ELF-1 (cell line): ENCODE measurements at regions not wholly inside any gene's neighbourhood (a gene's known extent, or its start where the extent isn't known, plus 50 kb on each side); places are given as distances from the start of the nearest gene placed in this dataset.
"Not testable (repeated sequence)": the region's sequence is repeated elsewhere in the genome, so short reads cannot be mapped to it uniquely, and the experiment has no call there.

Experiments used
- DNase-seq: peaks from one replicate; pipeline ENCODE4 v3.0.0-alpha.2; 2016; ENCODE audit warnings: low read depth, low spot score

DNA sequence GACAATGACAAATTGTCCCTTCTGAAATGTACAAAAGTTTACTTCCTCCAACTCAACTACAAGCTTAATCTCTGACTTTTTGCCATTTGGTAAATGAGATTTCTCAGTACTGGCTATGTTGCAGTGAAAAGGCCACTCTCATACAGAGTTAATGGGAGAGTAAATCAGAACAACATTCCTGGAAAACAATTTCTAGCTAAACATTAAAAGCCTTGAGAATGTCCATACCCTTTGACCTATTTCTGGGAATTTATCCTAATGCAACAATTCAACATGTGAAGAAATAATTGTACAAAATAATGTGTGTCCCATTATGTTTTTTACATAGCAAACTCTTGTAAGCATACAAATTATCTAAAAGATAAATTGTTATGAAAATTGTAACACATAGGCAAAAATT, 56.3 kb upstream of the SPEF2 start:
- DNase-seq, result no peak

DNA sequence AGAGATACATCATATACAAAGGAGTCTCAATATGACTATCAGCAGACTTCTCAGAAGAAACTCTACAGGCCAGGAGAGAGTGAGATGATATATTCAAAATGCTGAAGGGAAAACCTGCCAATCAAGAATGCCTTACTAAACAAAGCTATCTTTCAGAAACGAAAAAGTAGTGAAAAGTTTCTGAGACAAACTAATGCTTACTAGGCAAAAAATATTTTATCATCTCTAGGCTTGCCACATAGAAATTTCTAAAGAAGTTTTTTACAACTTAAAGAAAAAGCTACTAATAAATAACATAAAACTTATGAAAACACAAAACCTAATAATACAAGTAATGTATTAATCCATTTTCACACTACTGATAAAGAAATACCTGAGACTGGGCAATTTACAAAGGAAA, 59.9 kb upstream of the SPEF2 start:
- DNase-seq, result no peak

DNA sequence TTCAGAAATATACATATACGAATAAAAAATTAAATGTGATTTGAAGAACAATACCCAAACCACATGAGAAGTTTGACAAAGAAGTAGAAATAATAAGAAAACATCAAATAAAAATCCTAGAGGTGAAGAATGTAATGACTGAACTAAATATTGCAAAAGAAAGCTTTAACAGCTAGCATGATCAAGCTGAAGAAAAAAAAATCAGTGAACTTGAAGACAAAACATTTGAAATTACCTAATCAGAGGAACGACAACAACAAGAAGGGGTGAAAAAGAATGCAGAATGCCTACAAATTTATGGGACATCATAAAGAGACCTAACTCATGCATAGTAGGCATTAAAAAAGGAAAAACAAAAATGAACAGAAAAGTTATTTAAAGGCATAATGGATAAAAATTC, 60.5 kb upstream of the SPEF2 start:
- DNase-seq, result no peak

DNA sequence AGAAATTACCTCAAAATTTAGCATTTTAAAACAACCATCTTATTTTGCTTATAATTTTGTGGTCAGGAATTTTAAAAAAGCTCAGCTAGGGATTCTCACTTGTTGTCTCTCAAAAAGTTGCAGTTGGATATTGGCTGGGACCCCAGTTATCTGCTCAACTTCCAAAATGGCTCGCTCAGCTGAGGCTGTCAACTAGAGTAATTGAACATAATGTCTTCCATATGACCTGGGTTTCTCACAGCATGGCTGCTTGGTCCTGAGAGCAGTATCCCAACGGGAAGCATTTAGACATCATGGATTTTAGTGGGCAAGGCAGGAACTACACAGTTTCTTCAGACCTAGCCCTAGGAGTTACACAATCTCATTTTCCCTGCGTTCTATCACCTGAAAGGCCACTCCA, 63.6 kb upstream of the SPEF2 start:
- DNase-seq, result no peak

DNA sequence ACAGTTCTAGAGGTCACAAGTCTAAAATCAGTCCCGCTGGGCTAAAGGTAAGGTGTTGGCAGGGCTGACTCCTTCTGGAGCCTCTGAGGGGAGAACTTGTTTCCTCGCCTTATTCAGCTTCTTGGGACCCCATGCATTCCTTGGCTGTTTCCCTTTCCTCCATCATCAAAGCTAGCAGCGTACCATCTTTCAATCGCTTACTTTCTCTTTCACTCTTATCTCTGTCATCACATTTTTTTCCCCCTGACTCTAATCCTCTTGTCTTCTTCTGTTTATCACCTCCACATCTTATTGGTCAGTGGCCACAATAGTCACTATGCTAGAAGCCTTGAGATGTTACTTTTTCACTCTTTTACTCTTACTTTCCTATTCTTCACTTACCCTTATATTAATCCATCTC, 72.5 kb upstream of the SPEF2 start:
- DNase-seq, result no peak

DNA sequence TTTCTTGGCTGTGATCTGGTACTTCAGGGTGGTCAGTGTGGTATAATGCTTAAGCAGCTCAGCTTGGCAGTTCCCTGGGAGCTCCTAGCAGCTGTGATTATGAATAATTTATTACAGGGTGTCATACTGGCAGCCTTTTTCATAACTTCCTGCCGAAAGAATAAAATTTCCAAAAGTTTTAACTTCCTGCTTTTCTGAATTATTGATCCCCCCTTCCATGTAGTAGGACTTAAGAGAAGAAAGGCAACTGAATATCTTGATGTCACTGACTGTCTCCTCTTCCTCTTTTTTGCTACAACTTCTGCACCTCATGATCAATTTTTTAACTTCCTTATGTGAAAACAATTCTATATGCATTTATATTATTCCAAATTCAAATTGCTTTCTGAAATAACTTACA, 74.3 kb upstream of the SPEF2 start:
- DNase-seq, result no peak

DNA sequence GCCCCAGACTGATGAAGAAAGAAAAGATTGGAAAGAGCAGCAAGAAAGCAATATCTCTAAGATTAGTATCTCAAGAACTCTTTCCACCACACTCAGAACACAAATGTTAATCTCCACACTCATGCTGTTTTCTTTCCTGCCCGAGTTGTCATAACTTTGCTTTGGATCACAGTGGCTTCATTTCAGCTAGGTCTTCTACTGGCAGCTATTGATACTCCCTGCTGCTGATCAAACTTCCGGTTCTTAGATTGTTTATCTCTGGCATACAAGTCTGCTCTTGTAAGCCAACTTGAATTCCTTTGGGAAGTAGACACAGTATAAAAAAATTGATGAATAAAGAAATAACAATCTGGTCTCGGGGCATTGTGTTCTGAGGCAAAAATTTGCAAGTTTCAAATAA, 77.7 kb upstream of the SPEF2 start:
- no peak for DNase-seq

DNA sequence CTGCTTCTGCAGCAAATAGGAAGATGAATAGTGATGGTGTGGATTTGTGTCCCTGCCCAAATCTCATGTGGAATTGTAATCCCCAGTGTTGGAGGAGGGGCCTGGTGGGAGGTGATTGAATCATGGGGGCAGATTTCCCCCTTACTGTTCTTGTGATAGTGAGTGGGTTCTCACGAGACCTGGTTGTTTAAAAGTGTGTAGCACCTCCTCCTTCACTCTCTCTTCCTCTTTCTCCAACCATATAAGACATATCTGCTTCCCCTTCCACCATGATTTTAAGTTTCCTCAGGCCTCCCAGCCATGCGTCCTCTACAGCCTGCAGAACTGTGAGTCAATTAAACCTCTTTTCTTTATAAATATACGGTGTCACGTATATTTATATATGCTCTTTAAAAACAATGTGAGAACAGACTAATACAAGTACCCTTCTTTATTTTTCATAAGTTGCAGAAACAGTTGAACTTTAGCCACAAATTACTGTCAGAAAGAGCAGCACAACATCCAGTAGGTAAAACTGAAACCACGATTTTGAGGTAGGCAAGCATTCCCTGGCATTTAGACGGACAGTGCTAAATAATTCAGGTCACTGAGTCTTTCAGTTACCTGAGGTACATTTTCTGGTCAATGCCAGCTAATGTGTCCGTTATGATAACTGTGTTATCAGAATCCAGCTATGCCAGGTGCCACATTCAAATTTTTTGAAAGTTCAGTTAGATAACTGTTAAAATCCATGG, 79.3 kb upstream of the SPEF2 start:
- no peak for DNase-seq

DNA sequence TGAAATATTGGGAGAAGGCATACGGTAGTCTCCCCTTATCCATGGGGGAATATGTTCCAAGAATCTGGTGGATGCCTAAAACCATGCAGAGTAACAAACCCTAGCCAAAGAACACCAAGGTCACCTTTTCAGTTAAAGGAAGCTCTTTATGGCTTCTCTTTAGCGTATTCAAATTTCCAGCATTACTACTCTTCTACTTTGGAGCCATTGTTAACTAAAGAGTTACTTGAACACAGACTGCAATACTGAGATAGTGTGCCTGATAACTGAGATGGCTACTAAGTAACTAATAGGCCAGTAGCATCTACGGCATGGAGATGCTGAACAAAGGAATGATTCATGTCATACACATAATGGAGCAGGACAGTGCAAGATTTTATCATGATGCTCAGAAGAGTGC, 84.5 kb upstream of the SPEF2 start:
- DNase-seq, result no peak

DNA sequence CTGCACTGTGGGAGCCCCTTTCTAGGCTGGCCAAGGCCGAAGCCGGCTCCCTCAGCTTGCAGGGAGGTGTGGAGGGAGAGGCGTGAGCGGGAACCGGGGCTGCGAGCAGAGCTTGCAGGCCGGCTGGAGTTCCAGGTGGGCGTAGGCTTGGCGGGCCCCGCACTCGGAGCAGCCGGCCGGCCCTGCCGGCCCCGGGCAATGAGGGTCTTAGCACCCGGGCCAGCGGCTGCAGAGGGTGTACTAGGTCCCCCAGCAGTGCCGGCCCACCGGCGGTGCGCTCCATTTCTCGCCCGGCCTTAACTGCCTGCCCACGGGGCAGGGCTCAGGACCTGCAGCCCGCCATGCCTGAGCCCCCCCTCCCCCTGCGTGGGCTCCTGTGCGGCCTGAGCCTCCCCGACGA, 86.1 kb upstream of the SPEF2 start:
- not testable (repeated sequence) for DNase-seq

DNA sequence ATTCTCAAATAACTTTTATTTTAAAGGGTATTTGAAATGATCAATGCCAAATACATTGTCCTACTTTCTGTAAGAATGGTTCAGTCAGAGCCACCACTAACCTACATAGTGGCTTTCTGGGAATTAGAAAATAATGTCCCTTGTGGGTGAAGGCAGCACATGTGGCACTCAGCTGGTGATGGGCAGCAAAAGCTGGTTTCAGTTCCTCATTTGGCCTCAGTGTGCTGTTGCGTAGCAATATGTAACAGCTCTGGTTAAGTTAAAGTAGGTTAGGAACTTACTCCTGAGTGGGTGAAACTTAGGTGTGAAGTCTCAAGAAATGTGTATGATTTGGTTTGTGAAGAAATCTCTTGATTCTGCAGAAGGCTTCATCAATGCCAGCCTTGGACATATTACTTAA, 99.6 kb upstream of the SPEF2 start:
- no peak for DNase-seq

DNA sequence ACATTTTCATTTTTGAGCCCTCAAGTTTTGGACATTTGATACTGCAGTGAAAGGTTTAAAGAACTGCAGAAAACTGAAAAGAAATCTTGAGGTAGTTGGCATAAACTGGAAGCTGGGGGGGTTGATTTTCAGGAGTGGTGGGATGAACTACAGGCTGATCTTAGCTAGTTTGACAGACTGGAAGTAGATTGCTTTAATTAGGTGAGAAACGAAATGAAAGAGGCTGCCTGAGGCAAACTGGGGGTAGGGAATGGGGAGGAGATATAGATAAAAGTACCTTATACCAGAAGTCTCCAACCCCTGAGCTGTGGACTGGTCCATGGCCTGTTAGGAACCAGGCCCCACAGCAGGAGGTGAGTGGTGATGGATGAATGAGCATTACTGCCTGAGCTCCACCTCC, 101.4 kb upstream of the SPEF2 start:
- peak; percentile 20 for DNase-seq

DNA sequence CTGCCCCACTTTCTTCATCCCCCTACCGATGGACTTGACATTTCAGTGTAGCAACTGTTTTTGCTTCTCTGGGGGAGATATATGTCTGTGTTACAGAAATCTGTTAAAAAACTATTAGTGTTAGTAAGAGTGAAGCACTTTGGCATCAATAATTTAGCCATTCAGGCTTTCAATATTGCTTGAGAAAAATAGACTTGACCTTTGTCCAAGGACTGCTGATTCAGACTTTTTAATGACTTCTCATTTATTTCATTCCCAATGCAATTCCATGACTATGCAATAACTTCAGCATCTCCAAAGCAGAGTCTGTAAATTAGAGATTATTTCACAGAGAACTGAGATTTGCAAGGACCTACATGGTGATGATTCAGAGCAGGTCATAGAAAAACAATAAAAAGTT, 104.1 kb upstream of the SPEF2 start:
- DNase-seq, result no peak

DNA sequence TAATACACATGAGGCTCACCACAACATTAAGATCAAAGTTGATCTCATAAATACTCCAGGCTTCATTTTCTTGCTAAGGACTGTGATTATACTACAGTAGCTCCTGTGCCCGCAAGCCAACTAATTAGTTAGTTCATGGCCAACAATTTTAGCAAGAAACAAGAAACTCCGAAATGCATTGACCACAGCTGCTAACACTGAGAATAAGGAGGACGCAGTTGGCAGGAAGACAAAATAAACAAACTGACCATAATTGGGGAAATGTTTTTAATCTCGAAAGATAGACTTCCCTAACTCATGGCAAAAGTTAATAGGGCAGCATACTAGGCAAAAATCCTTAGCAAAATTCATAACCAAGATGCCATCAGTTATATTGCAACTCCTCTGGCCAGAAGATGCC, 115.5 kb upstream of the SPEF2 start:
- no peak for DNase-seq

DNA sequence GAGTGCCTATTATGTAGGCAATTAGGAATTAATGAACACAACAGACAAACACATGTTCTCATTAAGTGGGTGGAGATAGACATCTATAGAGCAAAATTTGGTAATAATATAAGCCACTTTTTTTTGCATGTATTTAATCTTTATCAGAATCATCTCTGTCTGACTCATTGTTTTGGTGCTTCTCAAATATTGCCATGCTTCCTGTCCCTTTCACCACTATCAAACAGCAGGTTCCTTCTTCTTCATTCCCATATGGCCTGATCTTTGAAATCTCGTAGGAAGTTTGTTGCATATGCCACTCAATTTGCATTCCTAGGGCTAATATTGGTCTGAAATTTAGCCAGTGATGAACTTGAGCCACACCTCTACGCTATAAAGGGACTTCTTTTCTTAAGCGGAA, 128.9 kb upstream of the SPEF2 start:
- DNase-seq, result no peak

DNA sequence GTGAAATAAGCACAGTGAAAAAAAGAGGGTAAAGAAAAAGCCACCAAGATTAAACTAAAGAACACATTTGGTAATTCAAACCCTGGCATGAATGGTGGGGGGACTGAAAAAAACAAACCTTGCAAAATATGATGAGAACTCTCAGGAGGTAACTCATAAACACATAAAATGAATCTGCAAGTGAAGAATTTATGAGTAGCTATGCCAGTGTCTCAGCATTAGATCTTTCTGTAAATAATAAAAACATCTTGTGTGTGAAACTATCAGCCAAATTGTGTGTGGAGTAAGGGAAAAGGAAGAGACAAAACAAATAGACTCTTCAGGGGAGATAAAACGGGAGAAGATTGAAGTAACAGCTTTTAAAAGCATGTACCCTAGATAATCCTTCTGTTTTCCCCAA, 129.6 kb upstream of the SPEF2 start:
- DNase-seq, result no peak

DNA sequence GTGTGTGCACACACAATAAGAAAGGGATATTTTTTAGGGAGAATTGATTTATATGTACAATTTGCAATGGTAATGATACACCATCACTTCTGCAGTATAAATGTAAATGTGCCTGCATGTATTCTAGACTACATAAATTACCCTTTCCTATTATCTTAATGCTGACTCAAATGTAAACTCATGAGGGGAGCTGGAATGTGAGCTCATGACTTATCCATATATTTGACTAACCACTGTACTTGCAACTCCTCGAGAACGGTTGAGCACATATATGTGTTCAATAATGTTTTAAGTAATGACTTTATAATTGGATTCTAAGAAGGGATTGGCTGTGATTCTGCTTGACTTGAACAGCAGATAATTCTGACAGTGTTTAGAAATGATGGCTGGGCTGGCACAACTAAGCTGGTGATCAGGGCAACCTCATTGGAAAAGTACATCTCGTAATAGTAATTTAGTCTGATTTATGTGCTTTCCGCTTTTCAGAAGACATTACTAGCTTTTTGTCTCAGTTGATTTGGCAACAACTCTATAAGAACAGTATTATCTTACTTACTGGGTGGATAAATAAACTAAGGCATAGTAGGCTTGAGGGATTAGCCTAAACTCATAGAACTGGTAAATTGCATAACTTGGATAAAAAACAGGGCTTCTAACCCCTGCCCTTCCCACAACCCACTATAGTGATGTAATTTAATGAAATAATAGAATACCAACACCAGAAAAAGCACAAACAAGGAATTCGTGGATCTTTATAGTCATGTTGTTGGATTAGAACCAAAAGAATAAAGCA, 130.2 kb upstream of the SPEF2 start:
- DNase-seq, result no peak

DNA sequence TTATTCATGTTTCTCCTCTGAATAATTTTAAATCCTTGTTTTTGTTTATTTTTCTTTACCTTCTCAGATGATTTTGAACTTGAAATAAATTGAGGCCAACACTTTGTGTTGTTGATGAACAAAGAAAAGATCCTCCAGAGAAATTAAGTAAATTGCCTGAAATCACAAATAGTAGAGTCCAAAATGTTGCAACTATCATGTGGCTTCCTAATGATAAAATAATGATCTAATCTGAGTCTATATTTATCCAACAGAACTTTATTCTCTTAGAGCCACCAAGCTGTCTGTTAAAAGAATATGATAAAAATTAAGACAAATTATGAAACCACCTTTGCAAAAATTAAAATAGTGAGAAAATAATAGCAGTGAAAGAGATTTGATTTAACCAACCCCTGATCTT, 132.2 kb upstream of the SPEF2 start:
- no peak for DNase-seq

DNA sequence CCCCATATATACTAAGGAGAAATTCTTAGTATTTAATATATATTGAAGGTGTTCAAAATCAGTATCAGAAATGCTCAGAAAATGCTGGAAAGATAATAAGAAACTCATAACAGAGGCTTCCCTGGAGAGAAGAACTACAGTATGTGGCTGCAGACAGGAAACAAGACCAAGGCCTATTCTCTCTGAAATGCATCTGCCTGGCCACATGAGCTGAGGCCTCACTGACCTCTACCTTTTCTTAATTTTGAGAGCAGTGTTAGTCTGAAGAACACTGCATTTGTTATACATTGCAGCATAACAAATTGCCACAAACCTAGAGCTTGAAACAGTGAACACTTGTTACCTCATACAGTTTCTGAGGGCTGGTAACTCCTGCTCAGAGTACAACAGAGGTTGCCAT, 133.4 kb upstream of the SPEF2 start:
- no peak for DNase-seq

DNA sequence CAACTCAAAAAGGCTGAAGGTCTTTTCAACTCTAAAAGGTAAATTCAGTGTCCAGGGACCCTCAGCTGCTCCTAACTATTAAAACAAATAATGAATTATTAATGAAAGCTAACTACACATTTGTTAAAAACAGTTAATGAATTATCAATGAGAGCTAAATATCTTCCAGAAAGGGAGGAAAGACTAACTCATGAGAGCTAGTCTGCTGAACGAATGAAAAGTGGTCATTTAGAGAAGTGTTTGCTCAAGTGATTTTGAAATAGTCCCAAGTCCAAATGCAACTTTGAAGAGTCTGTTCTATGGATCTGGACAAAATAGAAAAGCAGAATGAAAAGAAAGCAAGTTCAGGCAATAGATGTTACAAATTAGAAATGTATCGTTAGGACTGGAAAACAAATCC, 133.9 kb upstream of the SPEF2 start:
- no peak for DNase-seq

DNA sequence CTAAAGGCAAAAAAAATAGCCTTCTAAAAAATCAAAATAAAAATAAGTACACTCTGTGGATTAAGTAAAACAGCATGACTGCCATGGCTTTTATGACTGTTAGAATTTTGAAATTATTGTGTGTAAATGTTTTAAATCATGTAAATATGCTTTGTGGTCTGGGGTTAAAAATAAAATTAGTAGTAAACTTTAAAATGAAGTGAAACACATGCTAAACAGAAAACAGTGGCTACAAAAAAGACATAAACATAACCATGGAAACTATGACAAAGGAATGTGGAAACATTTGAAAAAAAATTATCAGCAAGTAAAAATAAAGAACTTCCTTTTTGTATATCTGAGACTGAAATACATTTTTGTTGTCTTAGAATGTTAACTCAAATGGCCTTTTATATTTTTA, 134.5 kb upstream of the SPEF2 start:
- no peak for DNase-seq

DNA sequence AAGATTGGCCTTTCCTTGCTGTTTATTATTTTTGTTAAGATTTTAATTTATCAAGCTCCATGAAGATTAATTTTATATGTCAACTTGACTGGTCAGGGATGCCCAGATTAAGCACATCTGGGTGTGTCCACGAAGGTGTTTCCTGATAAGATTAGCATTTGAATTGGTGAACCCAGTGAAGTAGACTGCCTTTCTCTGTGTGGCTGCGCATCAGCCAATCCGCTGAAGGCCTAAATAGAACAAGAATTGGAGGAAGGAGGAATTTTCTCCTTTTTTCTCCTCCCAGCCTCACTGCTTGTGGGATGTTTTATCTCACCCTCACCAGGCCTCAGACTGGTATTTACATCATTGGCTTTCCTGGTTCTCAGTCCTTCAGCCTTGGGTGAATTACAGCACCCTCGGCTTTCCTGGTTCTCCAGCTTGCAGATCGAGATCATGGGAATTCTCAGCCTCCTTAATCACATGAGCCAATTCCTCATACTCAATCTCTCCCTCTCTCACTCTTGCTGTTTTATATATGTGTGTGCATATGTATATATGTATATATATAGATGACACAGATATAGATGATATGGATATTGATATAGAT, 135.4 kb upstream of the SPEF2 start:
- DNase-seq, result no peak
